ENCODE measurements at regions not wholly inside any gene's neighbourhood (a gene's known extent, or its start where the extent isn't known, plus 50 kb on each side); places are given as distances from the start of the nearest gene placed in this dataset.

DNA sequence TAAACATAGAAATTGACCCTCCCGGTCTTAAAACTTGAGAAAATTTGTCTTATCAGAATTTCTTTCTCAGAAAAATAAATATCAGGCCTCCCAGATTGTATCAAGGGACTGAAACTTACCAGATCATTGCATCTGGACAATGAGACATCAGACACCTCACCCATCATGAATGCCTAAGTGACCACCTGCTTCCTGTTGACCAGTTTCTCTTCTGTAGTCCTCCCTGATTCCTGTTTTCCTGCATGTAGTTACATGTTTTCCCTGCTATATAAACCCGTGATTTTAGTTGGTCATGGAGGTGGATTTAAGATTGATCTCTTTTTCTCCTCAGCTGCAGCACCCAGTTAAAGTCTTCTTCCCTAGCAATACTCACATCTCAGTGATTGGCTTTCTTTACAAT lies 548.1 kb downstream of the PPP4R3C start:
- TF ChIP-seq POLR2A (IDR thresholded peaks at IDR 0.05) = no peak
- TF ChIP-seq, protein P1, sequence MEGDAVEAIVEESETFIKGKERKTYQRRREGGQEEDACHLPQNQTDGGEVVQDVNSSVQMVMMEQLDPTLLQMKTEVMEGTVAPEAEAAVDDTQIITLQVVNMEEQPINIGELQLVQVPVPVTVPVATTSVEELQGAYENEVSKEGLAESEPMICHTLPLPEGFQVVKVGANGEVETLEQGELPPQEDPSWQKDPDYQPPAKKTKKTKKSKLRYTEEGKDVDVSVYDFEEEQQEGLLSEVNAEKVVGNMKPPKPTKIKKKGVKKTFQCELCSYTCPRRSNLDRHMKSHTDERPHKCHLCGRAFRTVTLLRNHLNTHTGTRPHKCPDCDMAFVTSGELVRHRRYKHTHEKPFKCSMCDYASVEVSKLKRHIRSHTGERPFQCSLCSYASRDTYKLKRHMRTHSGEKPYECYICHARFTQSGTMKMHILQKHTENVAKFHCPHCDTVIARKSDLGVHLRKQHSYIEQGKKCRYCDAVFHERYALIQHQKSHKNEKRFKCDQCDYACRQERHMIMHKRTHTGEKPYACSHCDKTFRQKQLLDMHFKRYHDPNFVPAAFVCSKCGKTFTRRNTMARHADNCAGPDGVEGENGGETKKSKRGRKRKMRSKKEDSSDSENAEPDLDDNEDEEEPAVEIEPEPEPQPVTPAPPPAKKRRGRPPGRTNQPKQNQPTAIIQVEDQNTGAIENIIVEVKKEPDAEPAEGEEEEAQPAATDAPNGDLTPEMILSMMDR (IDR thresholded peaks at IDR 0.05) = no peak
- no peak for TF ChIP-seq POLR2AphosphoS5 (IDR thresholded peaks at IDR 0.05)

Measured in transverse colon (tissue), 4 donors.